Uterus (tissue), 3 donors: ENCODE measurements at regions not wholly inside any gene's neighbourhood (a gene's known extent, or its start where the extent isn't known, plus 50 kb on each side); places are given as distances from the start of the nearest gene placed in this dataset.

Experiments used
- DNase-seq, 2 donors: peaks; one replicate each; pipeline ENCODE4 v3.0.0-alpha.2; 2019 to 2020
- H3K27ac ChIP-seq, 2 donors: fragments of 200-600 bp; sonication (generic); 1 replicate in 1 of 2; 2 replicates in 1 of 2; pipeline ENCODE4 v1.5.1; 2016 to 2018
- H3K27me3 ChIP-seq, 2 donors: fragments of 200-600 bp; sonication (generic); one replicate each; pipeline ENCODE4 v1.5.1; 2018 to 2019; ENCODE audit warnings: control low read depth in 1 of 2
- H3K36me3 ChIP-seq, 2 donors: fragments of 200-600 bp; sonication (generic); one replicate each; pipeline ENCODE4 v1.5.1; 2019; ENCODE audit warnings: control low read depth in 1 of 2
- H3K4me1 ChIP-seq, 2 donors: fragments of 200-600 bp; sonication (generic); one replicate each; pipeline ENCODE4 v1.5.1; 2018 to 2019; ENCODE audit warnings: control low read depth in 1 of 2
- H3K4me3 ChIP-seq, 2 donors: fragments of 200-600 bp; sonication (generic); 1 replicate in 1 of 2; 2 replicates in 1 of 2; pipeline ENCODE4 v1.5.1; 2018 to 2019; ENCODE audit warnings: mild to moderate bottlenecking in 1 of 2
- H3K9me3 ChIP-seq, 2 donors: fragments of 200-600 bp; sonication (generic); one replicate each; pipeline ENCODE4 v1.5.1; 2019; ENCODE audit warnings: control low read depth in 1 of 2
- CTCF ChIP-seq, 4 experiments: fragments of 200-600 bp in 2 of 4; fragments of 450-650 bp in 2 of 4; sonication (generic) in 2 of 4; IDR thresholded peaks; one replicate each; pipeline ENCODE4 v1.5.1; 2016 to 2019; ENCODE audit warnings: antibody characterized with exemption in 4 of 4, mild to moderate bottlenecking in 2 of 4, moderate library complexity in 1 of 4
- POLR2A ChIP-seq, 2 donors: fragments of 450-650 bp; IDR thresholded peaks; one replicate each; pipeline ENCODE4 v1.6.1; 2016; ENCODE audit warnings: antibody characterized with exemption in 2 of 2, mild to moderate bottlenecking in 1 of 2, moderate library complexity in 1 of 2
- intact Hi-C: fragments of 100-400 bp; cut with DNase I; formaldehyde crosslinking; loops from one replicate; pipeline ENCODE4 v1.15.1; 2023; ENCODE audit warnings: low total_unique reads
- donor health status: DM: yes; HTN: yes; CAD: no.

GRCh38 chr2:210917465-210917864 lies 361.1 kb downstream of the CPS1 start:
- H3K4me3 ChIP-seq = no peak overlapping the region

GRCh38 chr2:210919128-210919527 lies 362.7 kb downstream of the CPS1 start:
- Histone ChIP-seq H3K9me3 (no peaks in the 10 kb centered on the region), H3K27me3 (no peaks in the 10 kb centered on the region), H3K4me3 (no peak overlapping the region), H3K36me3 (no peaks in the 10 kb centered on the region), H3K27ac (no peak overlapping the region), H3K4me1 (no peaks in the 10 kb centered on the region)
- intact Hi-C loops = no loop called here
- no peak for DNase-seq
- no peak for TF ChIP-seq CTCF (IDR thresholded peaks at IDR 0.05)
- no peak for TF ChIP-seq POLR2A (IDR thresholded peaks at IDR 0.05)

More at GRCh38 chr2:210917465-210917864, 361.1 kb downstream of the CPS1 start:
- TF ChIP-seq CTCF (IDR thresholded peaks at IDR 0.05) = no peak
- no peak for TF ChIP-seq POLR2A (IDR thresholded peaks at IDR 0.05)
- no peaks in the 10 kb centered on the region for H3K27me3 ChIP-seq
- DNase-seq = no peak
- intact Hi-C loops = no loop called here
- no peaks in the 10 kb centered on the region for H3K36me3 ChIP-seq
- no peaks in the 10 kb centered on the region for H3K9me3 ChIP-seq
- H3K4me1 ChIP-seq = no peaks in the 10 kb centered on the region
- H3K27ac ChIP-seq = no peak overlapping the region

GRCh38 chr2:210922419-210922818 lies 366.0 kb downstream of the CPS1 start:
- Histone ChIP-seq H3K27ac (no peak overlapping the region), H3K27me3 (no peaks in the 10 kb centered on the region)
- no peak for TF ChIP-seq POLR2A (IDR thresholded peaks at IDR 0.05)
- TF ChIP-seq CTCF (IDR thresholded peaks at IDR 0.05) = no peak

GRCh38 chr2:210928714-210929113 lies 372.3 kb downstream of the CPS1 start:
- no peak for TF ChIP-seq CTCF (IDR thresholded peaks at IDR 0.05)
- TF ChIP-seq POLR2A (IDR thresholded peaks at IDR 0.05) = no peak

More at GRCh38 chr2:210922419-210922818, 366.0 kb downstream of the CPS1 start:
- no peak overlapping the region for H3K4me3 ChIP-seq
- DNase-seq = no peak
- intact Hi-C loops = no loop called here
- H3K36me3 ChIP-seq = no peaks in the 10 kb centered on the region
- H3K4me1 ChIP-seq = no peaks in the 10 kb centered on the region
- H3K9me3 ChIP-seq = no peaks in the 10 kb centered on the region

GRCh38 chr2:210938228-210938627 lies 381.8 kb downstream of the CPS1 start:
- H3K9me3 ChIP-seq = no peaks in the 10 kb centered on the region
- no peak for TF ChIP-seq CTCF (IDR thresholded peaks at IDR 0.05)
- no peak for TF ChIP-seq POLR2A (IDR thresholded peaks at IDR 0.05)
- no peak overlapping the region for H3K27ac ChIP-seq
- no peak overlapping the region for H3K4me3 ChIP-seq
- no peaks in the 10 kb centered on the region for H3K27me3 ChIP-seq
- intact Hi-C loops = no loop called here
- no peaks in the 10 kb centered on the region for H3K36me3 ChIP-seq
- no peak for DNase-seq
- H3K4me1 ChIP-seq = no peaks in the 10 kb centered on the region

More at GRCh38 chr2:210928714-210929113, 372.3 kb downstream of the CPS1 start:
- Histone ChIP-seq H3K4me3 (no peak overlapping the region), H3K36me3 (no peaks in the 10 kb centered on the region), H3K27me3 (no peaks in the 10 kb centered on the region), H3K9me3 (no peaks in the 10 kb centered on the region), H3K4me1 (no peaks in the 10 kb centered on the region), H3K27ac (no peak overlapping the region)
- DNase-seq = no peak
- intact Hi-C loops = no loop called here
